Fibroblast of lung (primary cell): ENCODE measurements at regions not wholly inside any gene's neighbourhood (a gene's known extent, or its start where the extent isn't known, plus 50 kb on each side); places are given as distances from the start of the nearest gene placed in this dataset.

ENCODE experiments used
- DNase-seq, 2 donors: peaks; one replicate each; pipeline versions ENCODE4 v3.0.0 to v3.0.0-alpha.2; 2010; ENCODE audit warnings: low read depth in 2 of 2
- H2AFZ ChIP-seq: 2 replicates; pipeline ENCODE4 v1.5.1; 2012; ENCODE audit warnings: low read length, control low read depth, inconsistent platforms
- H3K27ac ChIP-seq: 2 replicates; pipeline ENCODE4 v1.5.1; 2011; ENCODE audit warnings: low read length, control low read depth; ENCODE audit not compliant: insufficient read depth
- H3K27me3 ChIP-seq: 2 replicates; pipeline ENCODE4 v1.5.1; 2011; ENCODE audit warnings: mild to moderate bottlenecking, low read length; ENCODE audit not compliant: control insufficient read depth, insufficient read depth
- H3K36me3 ChIP-seq: 2 replicates; pipeline ENCODE4 v1.5.1; 2011; ENCODE audit warnings: low read length; ENCODE audit not compliant: control insufficient read depth, insufficient read depth
- H3K4me1 ChIP-seq: 2 replicates; pipeline ENCODE4 v1.5.1; 2011; ENCODE audit warnings: low read length; ENCODE audit not compliant: control insufficient read depth, insufficient read depth; ENCODE audit errors: extremely low read depth
- H3K4me2 ChIP-seq: 2 replicates; pipeline ENCODE4 v1.5.1; 2011; ENCODE audit warnings: low read length, control low read depth; ENCODE audit not compliant: insufficient read depth; ENCODE audit errors: extremely low read depth
- H3K4me3 ChIP-seq, 4 experiments: fragments of 200-600 bp in 1 of 4; sonication (generic) in 1 of 4; replicated peaks in 1 of 4; 2 replicates each; pipeline ENCODE4 v1.5.1; 2011 to 2016; ENCODE audit warnings: low read length in 4 of 4, low read depth in 3 of 4, mild to moderate bottlenecking in 3 of 4, control low read depth in 2 of 4, inconsistent platforms in 1 of 4, mixed read lengths in 1 of 4; ENCODE audit not compliant: insufficient read depth in 1 of 4; ENCODE audit errors: control extremely low read depth in 1 of 4
- H3K79me2 ChIP-seq: 2 replicates; pipeline ENCODE4 v1.5.1; 2012; ENCODE audit warnings: mild to moderate bottlenecking, low read length, inconsistent platforms; ENCODE audit not compliant: control insufficient read depth, insufficient read depth
- H3K9ac ChIP-seq: 2 replicates; pipeline ENCODE4 v1.5.1; 2011; ENCODE audit warnings: mild to moderate bottlenecking, low read length, control low read depth; ENCODE audit not compliant: insufficient read depth
- H3K9me3 ChIP-seq: 2 replicates; pipeline ENCODE4 v1.5.1; 2012; ENCODE audit warnings: low read depth, low read length; ENCODE audit not compliant: control insufficient read depth, insufficient read depth
- H4K20me1 ChIP-seq: 2 replicates; pipeline ENCODE4 v1.5.1; 2011; ENCODE audit warnings: low read length; ENCODE audit not compliant: control insufficient read depth, insufficient read depth; ENCODE audit errors: extremely low read depth
- CTCF ChIP-seq, 2 donors: IDR thresholded peaks in 1 of 2; conservative IDR thresholded peaks in 1 of 2; 1 replicate in 1 of 2; 2 replicates in 1 of 2; pipeline ENCODE4 v1.5.1; 2011 to 2012; ENCODE audit warnings: low read length in 2 of 2, control low read depth in 1 of 2, inconsistent platforms in 1 of 2, low read depth in 1 of 2, mild to moderate bottlenecking in 1 of 2
- EZH2 ChIP-seq: IDR thresholded peaks from 2 replicates; pipeline ENCODE4 v1.5.1; 2012; ENCODE audit warnings: low read length, control low read depth, mild to moderate bottlenecking; ENCODE audit errors: missing control alignments

GRCh38 chr11:27210531-27210930 is 152.5 kb downstream of the CCDC34 start:
- no peak overlapping the region for H3K4me3 ChIP-seq
- peaks cover 17% of the 10 kb centered on the region for H3K4me1 ChIP-seq
- H3K4me2 ChIP-seq, result no peak overlapping the region
- no peak overlapping the region for H3K9ac ChIP-seq
- H4K20me1 ChIP-seq, result no peaks in the 10 kb centered on the region
- no peak for TF ChIP-seq CTCF (conservative IDR thresholded peaks at IDR 0.05 in 1 of 2, IDR thresholded peaks at IDR 0.05 in 1 of 2; ENCODE audit: low read depth in 1 of 2, low read length in 2 of 2)
- TF ChIP-seq EZH2, result no peak
- no peak for DNase-seq
- H3K27me3 ChIP-seq, result no peaks in the 10 kb centered on the region
- H3K27ac ChIP-seq, result no peak overlapping the region
- H3K9me3 ChIP-seq, result no peaks in the 10 kb centered on the region
- H3K36me3 ChIP-seq, result no peaks in the 10 kb centered on the region
- H3K79me2 ChIP-seq, result no peaks in the 10 kb centered on the region
- no peak overlapping the region for H2AFZ ChIP-seq

- no peak overlapping the region for H3K9ac ChIP-seq
- DNase-seq, result peak; percentile 87 to 100
- peaks cover 16% of the 10 kb centered on the region for H3K4me1 ChIP-seq
- H3K4me2 ChIP-seq, result peak overlapping the region; percentile 52
- H3K27ac ChIP-seq, result no peak overlapping the region
- no peaks in the 10 kb centered on the region for H3K79me2 ChIP-seq
- TF ChIP-seq EZH2 (no peak), CTCF (conservative IDR thresholded peaks at IDR 0.05 in 1 of 2, IDR thresholded peaks at IDR 0.05 in 1 of 2; ENCODE audit: low read depth in 1 of 2, low read length in 2 of 2) (no peak)
- no peak overlapping the region for H2AFZ ChIP-seq
- H4K20me1 ChIP-seq, result no peaks in the 10 kb centered on the region
- no peaks in the 10 kb centered on the region for H3K9me3 ChIP-seq
- no peaks in the 10 kb centered on the region for H3K36me3 ChIP-seq
- no peak overlapping the region for H3K4me3 ChIP-seq
- H3K27me3 ChIP-seq, result no peaks in the 10 kb centered on the region
Observed at GRCh38 chr11:27209562-27210005, 153.4 kb downstream of the CCDC34 start.

- no peaks in the 10 kb centered on the region for H3K36me3 ChIP-seq
- no peak overlapping the region for H3K4me3 ChIP-seq
- no peak overlapping the region for H3K9ac ChIP-seq
- H3K4me2 ChIP-seq, result no peak overlapping the region
- H3K27ac ChIP-seq, result no peak overlapping the region
- no peaks in the 10 kb centered on the region for H3K79me2 ChIP-seq
- no peaks in the 10 kb centered on the region for H4K20me1 ChIP-seq
- H3K9me3 ChIP-seq, result no peaks in the 10 kb centered on the region
- H3K27me3 ChIP-seq, result no peaks in the 10 kb centered on the region
- no peak for DNase-seq
- H2AFZ ChIP-seq, result no peak overlapping the region
- peaks cover 15% of the 10 kb centered on the region for H3K4me1 ChIP-seq
- TF ChIP-seq EZH2, result no peak
- no peak for TF ChIP-seq CTCF (conservative IDR thresholded peaks at IDR 0.05 in 1 of 2, IDR thresholded peaks at IDR 0.05 in 1 of 2; ENCODE audit: low read depth in 1 of 2, low read length in 2 of 2)
Observed at GRCh38 chr11:27208846-27209245, 154.2 kb downstream of the CCDC34 start.
